ENCODE measurements at regions not wholly inside any gene's neighbourhood (a gene's known extent, or its start where the extent isn't known, plus 50 kb on each side); places are given as distances from the start of the nearest gene placed in this dataset.

GRCh38 chr6:168130168-168130696 is 51.2 kb upstream of the FRMD1 start:
- no peak overlapping the region for H3K4me3 ChIP-seq (ENCODE audit: low read depth, low read length)
- no peaks in the 10 kb centered on the region for H3K27me3 ChIP-seq (ENCODE audit: insufficient read depth, low read depth, severe bottlenecking)
- H3K27ac ChIP-seq = no peak overlapping the region
- TF ChIP-seq CTCF (IDR thresholded peaks at IDR 0.05; ENCODE audit: low read depth, low read length) = no peak
- no peaks in the 10 kb centered on the region for H3K36me3 ChIP-seq
- H3K9me3 ChIP-seq (ENCODE audit: severe bottlenecking) = no peaks in the 10 kb centered on the region
- no peak for DNase-seq

GRCh38 chr6:168129292-168130167 is 50.5 kb upstream of the FRMD1 start:
- no peaks in the 10 kb centered on the region for H3K9me3 ChIP-seq (ENCODE audit: severe bottlenecking)
- no peak for DNase-seq
- no peaks in the 10 kb centered on the region for H3K36me3 ChIP-seq
- H3K4me3 ChIP-seq (ENCODE audit: low read depth, low read length) = no peak overlapping the region
- no peak overlapping the region for H3K27ac ChIP-seq
- TF ChIP-seq CTCF (IDR thresholded peaks at IDR 0.05; ENCODE audit: low read depth, low read length) = no peak
- H3K27me3 ChIP-seq (ENCODE audit: insufficient read depth, low read depth, severe bottlenecking) = no peaks in the 10 kb centered on the region

DNA sequence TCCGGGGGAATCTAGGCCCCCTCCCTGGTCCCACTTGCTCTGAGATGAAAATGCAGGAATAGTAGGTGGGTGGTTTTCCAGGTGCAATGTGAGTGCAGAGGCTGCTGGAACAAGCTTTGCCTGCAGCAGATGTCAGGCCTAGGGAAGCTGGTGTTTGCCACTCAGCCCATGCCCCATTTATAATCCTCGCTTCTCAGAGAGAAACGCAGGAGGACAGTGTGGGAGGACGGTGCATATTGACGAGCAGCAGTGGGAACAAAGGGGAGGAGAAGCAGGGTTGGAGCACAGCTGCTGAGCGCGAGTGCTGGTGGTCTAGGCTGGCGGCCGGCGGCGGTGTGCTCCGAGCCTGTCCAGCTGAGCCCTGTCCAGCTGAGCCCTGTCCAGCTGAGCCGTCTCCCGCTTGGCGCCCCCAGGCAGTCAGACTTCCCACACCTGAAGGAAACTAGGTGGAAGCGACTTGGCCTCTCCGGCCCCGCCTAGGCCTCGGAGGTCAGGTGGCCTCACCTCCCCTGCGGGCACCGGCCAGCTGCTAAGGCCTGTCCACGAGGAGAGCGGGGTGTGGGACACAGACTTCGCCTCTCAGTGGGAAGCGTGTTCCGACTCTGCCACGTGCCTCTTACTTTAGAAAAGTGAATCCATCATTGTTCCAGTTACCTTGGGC is 49.7 kb upstream of the FRMD1 start:
- no peaks in the 10 kb centered on the region for H3K27me3 ChIP-seq (ENCODE audit: insufficient read depth, low read depth, severe bottlenecking)
- no peaks in the 10 kb centered on the region for H3K36me3 ChIP-seq
- H3K27ac ChIP-seq = no peak overlapping the region
- no peak for TF ChIP-seq CTCF (IDR thresholded peaks at IDR 0.05; ENCODE audit: low read depth, low read length)
- DNase-seq = no peak
- H3K9me3 ChIP-seq (ENCODE audit: severe bottlenecking) = no peaks in the 10 kb centered on the region
- no peak overlapping the region for H3K4me3 ChIP-seq (ENCODE audit: low read depth, low read length)

Data from WERI-Rb-1 (cell line).